ENCODE measurements at regions not wholly inside any gene's neighbourhood (a gene's known extent, or its start where the extent isn't known, plus 50 kb on each side); places are given as distances from the start of the nearest gene placed in this dataset.

DNA sequence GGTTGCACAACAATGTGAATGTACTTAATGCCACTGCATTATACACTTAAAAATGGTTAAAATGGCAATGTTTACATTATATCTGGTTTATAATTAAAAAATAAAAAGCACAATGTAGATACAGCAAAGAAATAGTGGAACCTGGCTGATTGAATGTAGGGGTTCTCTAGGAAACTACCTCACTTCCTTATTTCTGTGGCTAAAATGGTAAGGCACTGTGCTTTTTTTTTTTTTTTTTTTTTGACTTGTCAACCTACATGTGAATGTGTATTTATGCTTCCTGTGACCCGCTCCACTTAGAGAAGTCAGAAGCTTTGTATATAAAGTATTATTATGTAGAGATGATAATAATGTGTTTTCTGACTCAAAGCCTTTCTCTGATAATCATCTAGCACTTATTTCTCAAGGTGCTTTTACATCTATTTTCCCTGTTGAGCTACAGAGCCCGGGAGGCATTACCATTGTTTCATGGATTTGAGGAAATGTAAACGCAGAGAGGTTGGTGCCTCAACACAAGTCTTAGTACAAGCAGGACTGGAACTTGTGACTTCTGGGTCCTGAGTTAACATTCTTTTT is 55.0 kb downstream of the SOX4 start:
- Histone ChIP-seq H3K27me3 (ENCODE audit: control insufficient read depth, insufficient read depth, low read length) (no peaks in the 10 kb centered on the region), H3K36me3 (ENCODE audit: control insufficient read depth, insufficient read depth, low read length) (no peaks in the 10 kb centered on the region), H3K4me1 (ENCODE audit: control insufficient read depth, insufficient read depth, low read length) (no peaks in the 10 kb centered on the region), H3K9me3 (replicated peaks; ENCODE audit: control insufficient read depth, low read depth, low read length) (no peaks in the 10 kb centered on the region), H3K4me3 (ENCODE audit: low read length) (no peak overlapping the region), H3K27ac (ENCODE audit: low read length) (no peak overlapping the region)
- no peak for DNase-seq
- 76% methylated on average over 2 of the region's 3 CpGs for whole genome bisulfite sequencing (ENCODE audit: insufficient coverage)

DNA sequence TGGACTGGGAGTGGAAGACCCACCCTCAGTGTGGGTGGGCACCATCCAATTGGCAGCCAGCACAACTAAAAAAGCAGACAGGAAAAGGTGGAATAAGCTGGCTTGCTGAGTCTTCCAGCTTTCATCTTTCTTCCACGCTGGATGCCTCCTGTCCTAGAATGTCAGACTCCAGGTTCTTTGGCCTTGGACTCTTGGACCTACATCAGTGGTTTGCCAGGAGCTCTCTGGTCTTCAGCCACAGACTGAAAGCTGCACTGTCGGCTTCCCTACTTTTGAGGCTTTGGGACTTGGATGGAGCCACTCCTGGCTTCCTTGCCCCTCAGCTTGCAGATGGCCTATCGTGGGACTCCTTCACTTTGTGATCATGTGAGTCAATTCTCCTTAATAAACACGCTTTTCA is 59.8 kb downstream of the SOX4 start:
- H3K27me3 ChIP-seq (ENCODE audit: control insufficient read depth, insufficient read depth, low read length) = no peaks in the 10 kb centered on the region
- H3K4me3 ChIP-seq (ENCODE audit: low read length) = no peak overlapping the region
- 42% methylated on average over 3 of the region's 4 CpGs for WGBS (ENCODE audit: insufficient coverage)
- no peaks in the 10 kb centered on the region for H3K9me3 ChIP-seq (replicated peaks; ENCODE audit: control insufficient read depth, low read depth, low read length)
- H3K36me3 ChIP-seq (ENCODE audit: control insufficient read depth, insufficient read depth, low read length) = no peaks in the 10 kb centered on the region
- H3K27ac ChIP-seq (ENCODE audit: low read length) = no peak overlapping the region
- DNase-seq = no peak
- no peaks in the 10 kb centered on the region for H3K4me1 ChIP-seq (ENCODE audit: control insufficient read depth, insufficient read depth, low read length)

DNA sequence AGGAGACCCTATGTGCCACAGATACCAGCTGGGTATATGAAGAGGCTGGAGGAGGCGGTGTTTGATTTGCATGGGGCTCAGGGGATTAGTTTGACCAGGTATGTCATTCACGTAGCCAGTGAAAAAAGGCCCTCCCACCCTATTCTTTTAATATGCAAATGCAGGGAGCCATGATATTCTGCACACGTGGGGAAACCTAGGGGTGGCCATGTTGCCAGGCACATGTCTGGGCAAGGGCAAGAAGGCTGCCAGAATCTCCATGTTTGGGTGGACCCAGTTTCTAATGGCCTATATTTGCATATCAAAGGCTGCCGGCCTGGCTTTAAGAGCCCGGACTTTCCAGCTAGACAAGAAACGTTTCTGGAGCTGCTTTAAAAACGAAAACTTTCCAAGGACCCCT is 60.4 kb downstream of the SOX4 start:
- DNase-seq = no peak
- no peak overlapping the region for H3K27ac ChIP-seq (ENCODE audit: low read length)
- no peaks in the 10 kb centered on the region for H3K36me3 ChIP-seq (ENCODE audit: control insufficient read depth, insufficient read depth, low read length)
- no peaks in the 10 kb centered on the region for H3K4me1 ChIP-seq (ENCODE audit: control insufficient read depth, insufficient read depth, low read length)
- H3K27me3 ChIP-seq (ENCODE audit: control insufficient read depth, insufficient read depth, low read length) = no peaks in the 10 kb centered on the region
- H3K9me3 ChIP-seq (replicated peaks; ENCODE audit: control insufficient read depth, low read depth, low read length) = no peaks in the 10 kb centered on the region
- H3K4me3 ChIP-seq (ENCODE audit: low read length) = no peak overlapping the region
- 44% methylated on average over 2 of the region's 7 CpGs for WGBS (ENCODE audit: insufficient coverage)

DNA sequence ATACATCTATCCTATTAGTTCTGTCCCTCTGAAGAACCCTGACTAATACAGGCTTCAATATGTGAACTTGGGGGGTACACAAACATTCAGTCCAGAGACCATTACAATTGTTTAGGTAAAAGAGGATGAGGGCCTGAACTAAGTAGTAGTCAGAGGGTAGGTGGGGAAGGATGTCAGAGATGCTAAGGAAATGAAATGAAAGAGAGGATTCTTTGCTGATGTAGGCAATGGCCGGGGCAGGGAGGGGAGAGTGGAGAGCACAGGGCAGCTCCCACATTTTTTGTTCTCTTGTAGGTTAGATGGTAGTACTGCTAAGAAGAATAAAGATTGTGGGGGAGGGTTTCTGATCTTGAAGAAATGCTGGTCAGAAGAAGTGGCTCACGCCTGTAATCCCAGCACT is 60.8 kb downstream of the SOX4 start:
- Histone ChIP-seq H3K27ac (ENCODE audit: low read length) (no peak overlapping the region), H3K4me3 (ENCODE audit: low read length) (no peak overlapping the region), H3K9me3 (replicated peaks; ENCODE audit: control insufficient read depth, low read depth, low read length) (no peaks in the 10 kb centered on the region), H3K27me3 (ENCODE audit: control insufficient read depth, insufficient read depth, low read length) (no peaks in the 10 kb centered on the region), H3K36me3 (ENCODE audit: control insufficient read depth, insufficient read depth, low read length) (no peaks in the 10 kb centered on the region), H3K4me1 (ENCODE audit: control insufficient read depth, insufficient read depth, low read length) (no peaks in the 10 kb centered on the region)
- DNase-seq = no peak
- WGBS (ENCODE audit: insufficient coverage) = 100% methylated on average over 1 of the region's 2 CpGs

DNA sequence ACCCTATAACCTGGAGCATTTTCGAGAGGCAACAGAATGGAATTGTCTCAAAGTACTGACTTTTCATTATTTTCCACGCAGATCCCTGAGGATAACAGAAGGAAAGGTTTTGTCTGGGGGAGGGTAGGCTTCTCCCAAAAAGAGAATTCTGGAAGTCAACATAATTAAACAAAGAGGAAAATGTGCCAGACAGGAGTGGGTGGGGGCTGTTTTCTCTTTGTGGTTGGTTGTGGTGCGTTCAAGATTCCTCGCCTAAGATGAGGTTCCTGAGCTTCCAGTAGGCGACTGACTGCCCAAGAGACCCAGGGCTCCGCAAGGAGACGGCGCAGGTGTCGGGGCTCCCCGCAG is 70.4 kb downstream of the SOX4 start:
- Histone ChIP-seq H3K4me1 (ENCODE audit: control insufficient read depth, insufficient read depth, low read length) (peaks cover 25% of the 10 kb centered on the region), H3K27ac (ENCODE audit: low read length) (no peak overlapping the region), H3K9me3 (replicated peaks; ENCODE audit: control insufficient read depth, low read depth, low read length) (no peaks in the 10 kb centered on the region), H3K4me3 (ENCODE audit: low read length) (peak overlapping the region; percentile 72), H3K36me3 (ENCODE audit: control insufficient read depth, insufficient read depth, low read length) (no peaks in the 10 kb centered on the region), H3K27me3 (ENCODE audit: control insufficient read depth, insufficient read depth, low read length) (peaks cover 46% of the 10 kb centered on the region)
- WGBS (ENCODE audit: insufficient coverage) = 9% methylated on average over 6 of the region's 10 CpGs
- no peak for DNase-seq

DNA sequence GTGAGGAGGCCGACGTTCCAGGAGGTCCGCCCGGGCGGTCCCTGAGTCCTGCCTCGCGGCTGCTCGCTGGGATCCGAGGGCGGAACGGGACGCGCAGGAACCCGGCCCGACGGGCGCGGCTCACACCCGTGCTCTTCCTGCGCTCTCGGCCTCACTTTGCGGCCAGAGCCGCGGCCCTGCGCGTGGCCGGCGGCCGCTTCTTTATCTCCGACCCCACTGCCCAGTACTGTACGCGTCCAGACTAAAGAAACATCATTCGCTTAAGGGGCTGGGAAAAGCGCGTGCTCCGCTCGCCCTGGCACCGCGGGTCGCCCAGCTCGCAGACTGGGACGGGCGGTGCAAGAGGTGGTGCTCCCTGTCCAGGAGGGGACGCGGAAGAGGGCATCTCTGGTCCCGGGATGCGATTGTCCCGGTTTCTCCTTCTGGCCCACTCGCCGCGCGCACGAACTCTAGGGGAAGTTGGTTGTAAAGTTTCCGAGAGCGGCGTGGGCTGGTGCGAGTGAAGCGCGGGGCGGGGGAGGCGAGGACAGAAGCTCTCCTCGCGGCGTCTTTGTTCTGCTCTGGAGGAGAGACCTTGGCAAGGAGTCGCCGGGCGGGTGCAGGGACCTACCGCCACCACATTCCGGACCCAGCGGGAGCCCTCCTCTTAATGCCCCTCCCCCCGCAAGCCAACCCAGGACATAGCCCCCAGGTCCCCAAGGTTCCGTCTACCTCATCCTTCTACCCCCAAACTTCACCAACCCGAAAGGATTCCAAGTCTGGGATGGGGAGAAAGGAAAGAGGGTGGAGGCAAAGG is 71.0 kb downstream of the SOX4 start:
- H3K27ac ChIP-seq (ENCODE audit: low read length) = peak overlapping the region; percentile 15
- DNase-seq = peak; percentile 73
- H3K27me3 ChIP-seq (ENCODE audit: control insufficient read depth, insufficient read depth, low read length) = peaks cover 46% of the 10 kb centered on the region
- peak overlapping the region; percentile 72 for H3K4me3 ChIP-seq (ENCODE audit: low read length)
- H3K9me3 ChIP-seq (replicated peaks; ENCODE audit: control insufficient read depth, low read depth, low read length) = no peaks in the 10 kb centered on the region
- peaks cover 25% of the 10 kb centered on the region for H3K4me1 ChIP-seq (ENCODE audit: control insufficient read depth, insufficient read depth, low read length)
- H3K36me3 ChIP-seq (ENCODE audit: control insufficient read depth, insufficient read depth, low read length) = no peaks in the 10 kb centered on the region
- under 1% methylated on average over 56 of the region's 73 CpGs for WGBS (ENCODE audit: insufficient coverage)

DNA sequence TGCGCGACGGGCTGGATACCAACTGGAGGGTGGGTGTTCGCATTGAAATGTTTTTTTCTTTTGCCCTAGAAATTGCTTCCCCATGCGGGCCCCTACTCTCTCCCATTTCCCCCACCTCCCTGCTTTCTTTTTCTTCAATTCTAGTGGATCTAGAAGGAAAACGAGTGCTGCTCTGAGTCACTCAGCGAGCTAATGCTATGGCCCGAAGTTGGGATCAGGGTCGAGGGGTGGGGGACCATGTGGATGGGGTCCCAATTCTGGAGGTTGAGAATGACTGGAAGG is 71.5 kb downstream of the SOX4 start:
- no peaks in the 10 kb centered on the region for H3K36me3 ChIP-seq (ENCODE audit: control insufficient read depth, insufficient read depth, low read length)
- WGBS (ENCODE audit: insufficient coverage) = 4% methylated on average over 3 of the region's 9 CpGs
- peak; percentile 51 for DNase-seq
- peaks cover 25% of the 10 kb centered on the region for H3K4me1 ChIP-seq (ENCODE audit: control insufficient read depth, insufficient read depth, low read length)
- H3K27ac ChIP-seq (ENCODE audit: low read length) = peak overlapping the region; percentile 15
- no peaks in the 10 kb centered on the region for H3K9me3 ChIP-seq (replicated peaks; ENCODE audit: control insufficient read depth, low read depth, low read length)
- peak overlapping the region; percentile 72 for H3K4me3 ChIP-seq (ENCODE audit: low read length)
- peaks cover 46% of the 10 kb centered on the region for H3K27me3 ChIP-seq (ENCODE audit: control insufficient read depth, insufficient read depth, low read length)

DNA sequence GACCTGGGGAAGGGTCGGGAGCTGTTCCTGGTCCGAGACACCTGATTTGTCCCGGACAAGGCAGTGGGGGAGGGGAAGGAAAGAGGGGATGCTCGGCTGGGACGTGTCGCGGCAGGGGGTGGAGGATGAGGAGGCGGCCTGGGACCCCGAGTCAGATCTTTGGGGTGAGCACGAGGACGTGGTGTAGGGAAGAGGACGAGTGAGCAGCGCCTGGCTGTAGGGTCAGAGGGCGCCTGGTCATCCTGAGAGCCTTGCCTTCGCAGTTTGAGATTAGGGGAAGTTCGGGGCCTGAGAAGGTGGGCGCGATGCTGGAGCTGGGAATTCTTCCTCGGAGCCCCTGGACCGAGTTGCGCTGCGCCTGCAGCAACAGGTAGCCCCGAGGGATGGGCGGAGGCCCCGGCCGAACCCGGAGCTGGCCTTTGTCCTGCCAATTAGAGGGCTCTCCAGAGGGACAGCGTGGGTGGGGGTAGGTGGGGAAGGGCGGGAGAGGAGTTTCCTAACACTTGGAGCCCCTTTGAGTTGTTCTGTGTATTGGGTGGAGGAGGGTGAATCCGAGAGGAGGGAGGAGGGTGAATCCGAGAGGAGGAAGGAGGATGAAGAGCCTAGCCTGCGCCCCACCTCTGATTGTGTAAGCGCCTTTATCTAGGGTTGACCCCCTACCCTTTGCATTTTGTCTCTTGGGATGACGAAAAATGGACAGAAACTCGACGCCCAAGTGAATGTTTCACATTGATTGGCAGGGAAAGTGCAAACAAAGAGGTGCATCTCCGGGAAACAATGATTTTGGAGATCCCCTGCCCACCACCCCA is 72.0 kb downstream of the SOX4 start:
- H3K4me3 ChIP-seq (ENCODE audit: low read length) = peak overlapping the region; percentile 72
- peak overlapping the region; percentile 20 for H3K27ac ChIP-seq (ENCODE audit: low read length)
- peak; percentile 39 for DNase-seq
- H3K4me1 ChIP-seq (ENCODE audit: control insufficient read depth, insufficient read depth, low read length) = peaks cover 25% of the 10 kb centered on the region
- no peaks in the 10 kb centered on the region for H3K9me3 ChIP-seq (replicated peaks; ENCODE audit: control insufficient read depth, low read depth, low read length)
- peaks cover 46% of the 10 kb centered on the region for H3K27me3 ChIP-seq (ENCODE audit: control insufficient read depth, insufficient read depth, low read length)
- no peaks in the 10 kb centered on the region for H3K36me3 ChIP-seq (ENCODE audit: control insufficient read depth, insufficient read depth, low read length)
- 1% methylated on average over 28 of the region's 37 CpGs for WGBS (ENCODE audit: insufficient coverage)

DNA sequence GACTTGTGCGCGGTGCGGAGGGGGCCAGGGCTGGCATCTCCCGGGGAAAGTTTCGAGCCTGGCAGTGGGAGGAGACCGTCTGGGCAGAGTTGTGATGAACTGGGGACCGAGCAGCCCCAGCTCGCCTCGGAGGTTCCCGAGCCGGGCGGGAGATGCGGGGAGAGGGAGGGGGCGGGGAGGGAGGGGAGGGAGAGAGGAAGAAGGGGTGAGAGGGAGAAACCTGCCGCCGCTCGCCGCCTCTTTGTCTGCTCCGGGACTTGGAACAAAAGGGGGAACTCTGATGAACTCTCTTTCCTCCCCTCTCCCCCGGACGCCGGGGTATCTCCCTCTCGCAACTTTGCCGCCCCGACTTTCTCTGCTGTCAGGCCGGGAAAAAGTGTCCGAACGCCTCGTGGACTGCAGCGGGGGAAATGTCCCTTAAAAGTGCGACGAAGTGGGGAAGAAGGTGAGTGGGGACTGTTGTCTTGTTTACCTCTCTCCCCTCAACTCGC is 72.7 kb downstream of the SOX4 start:
- H3K27ac ChIP-seq (ENCODE audit: low read length) = peak overlapping the region; percentile 76

More for the DNA sequence above, 72.7 kb downstream of the SOX4 start:
- H3K4me3 ChIP-seq (ENCODE audit: low read length) = peak overlapping the region; percentile 72
- peak; percentile 65 for DNase-seq
- peaks cover 46% of the 10 kb centered on the region for H3K27me3 ChIP-seq (ENCODE audit: control insufficient read depth, insufficient read depth, low read length)
- H3K36me3 ChIP-seq (ENCODE audit: control insufficient read depth, insufficient read depth, low read length) = no peaks in the 10 kb centered on the region
- WGBS (ENCODE audit: insufficient coverage) = 20% methylated on average over 2 of the region's 33 CpGs
- no peaks in the 10 kb centered on the region for H3K9me3 ChIP-seq (replicated peaks; ENCODE audit: control insufficient read depth, low read depth, low read length)
- H3K4me1 ChIP-seq (ENCODE audit: control insufficient read depth, insufficient read depth, low read length) = peaks cover 25% of the 10 kb centered on the region
